ENCODE measurements at regions not wholly inside any gene's neighbourhood (a gene's known extent, or its start where the extent isn't known, plus 50 kb on each side); places are given as distances from the start of the nearest gene placed in this dataset.

- TF ChIP-seq CTCF (IDR thresholded peaks at IDR 0.05) (no peak), ZFX (IDR thresholded peaks at IDR 0.05; ENCODE audit: borderline replicate concordance) (no peak)
Measured at GRCh38 chr2:198525211-198525969, 721.0 kb downstream of the PLCL1 start.

Measured in 22Rv1 (cell line).